RWPE2 (cell line): ENCODE measurements at regions not wholly inside any gene's neighbourhood (a gene's known extent, or its start where the extent isn't known, plus 50 kb on each side); places are given as distances from the start of the nearest gene placed in this dataset.

Source experiments
- ATAC-seq: fragments of 200-7000 bp; cut with Tn5 transposase; 3 replicates; pipeline ENCODE4 v1.9.1; 2021; ENCODE audit warnings: low read depth
- DNase-seq: peaks from one replicate; pipeline ENCODE4 v3.0.0-alpha.2; 2020; ENCODE audit warnings: low spot score
- H3K27ac ChIP-seq: fragments of 450-650 bp; 2 replicates; pipeline ENCODE4 v1.5.1; 2017; ENCODE audit warnings: mild to moderate bottlenecking; ENCODE audit not compliant: poor library complexity, severe bottlenecking
- H3K27me3 ChIP-seq: fragments of 250-450 bp; sonication (Bioruptor Pico); 2 replicates; pipeline ENCODE4 v1.5.1; 2021; ENCODE audit warnings: mild to moderate bottlenecking, moderate library complexity; ENCODE audit not compliant: insufficient read depth, poor library complexity, severe bottlenecking
- H3K36me3 ChIP-seq: fragments of 250-450 bp; sonication (Bioruptor Pico); 2 replicates; pipeline ENCODE4 v1.5.1; 2020; ENCODE audit warnings: low read depth, mild to moderate bottlenecking, moderate library complexity
- H3K4me1 ChIP-seq: fragments of 250-450 bp; sonication (Bioruptor Pico); 2 replicates; pipeline ENCODE4 v1.5.1; 2021; ENCODE audit warnings: mild to moderate bottlenecking, moderate library complexity; ENCODE audit not compliant: insufficient read depth, poor library complexity, severe bottlenecking
- H3K4me3 ChIP-seq: fragments of 250-450 bp; sonication (Bioruptor Pico); 2 replicates; pipeline ENCODE4 v1.5.1; 2021; ENCODE audit warnings: mild to moderate bottlenecking, moderate library complexity; ENCODE audit not compliant: severe bottlenecking
- H3K9me3 ChIP-seq: fragments of 250-450 bp; sonication (Bioruptor Pico); 2 replicates; pipeline ENCODE4 v1.5.1; 2021; ENCODE audit warnings: mild to moderate bottlenecking, moderate library complexity; ENCODE audit not compliant: severe bottlenecking
- TF ChIP-seq, protein P1 (sequence below): fragments of 450-650 bp; IDR thresholded peaks from one replicate; pipeline ENCODE4 v1.5.1; 2017; ENCODE audit warnings: mild to moderate bottlenecking, moderate library complexity; ENCODE audit not compliant: poor library complexity, severe bottlenecking

DNA sequence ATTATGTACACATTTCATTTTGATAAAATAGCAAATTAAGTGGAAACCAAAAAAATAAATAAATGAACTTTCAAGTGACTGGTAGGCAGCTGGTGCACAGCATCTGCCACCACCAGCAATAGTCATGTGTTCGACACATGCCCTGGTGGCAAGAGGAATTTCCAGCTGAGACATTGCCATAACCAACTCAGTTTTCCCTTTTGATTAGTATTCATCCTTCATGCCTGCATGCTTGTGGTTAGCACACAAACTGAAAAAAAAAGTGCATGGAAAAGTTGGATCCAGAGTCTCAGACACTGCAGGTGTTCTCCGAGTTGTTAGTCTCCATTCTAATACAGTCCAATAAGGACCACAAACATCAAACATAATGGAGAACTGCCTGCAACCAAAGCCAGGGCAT, 156.0 kb upstream of the SOX4 start:
- Histone ChIP-seq H3K27ac (no peak overlapping the region), H3K4me1 (no peaks in the 10 kb centered on the region), H3K27me3 (no peaks in the 10 kb centered on the region), H3K9me3 (no peaks in the 10 kb centered on the region), H3K4me3 (no peak overlapping the region), H3K36me3 (no peaks in the 10 kb centered on the region)
- TF ChIP-seq, protein P1, sequence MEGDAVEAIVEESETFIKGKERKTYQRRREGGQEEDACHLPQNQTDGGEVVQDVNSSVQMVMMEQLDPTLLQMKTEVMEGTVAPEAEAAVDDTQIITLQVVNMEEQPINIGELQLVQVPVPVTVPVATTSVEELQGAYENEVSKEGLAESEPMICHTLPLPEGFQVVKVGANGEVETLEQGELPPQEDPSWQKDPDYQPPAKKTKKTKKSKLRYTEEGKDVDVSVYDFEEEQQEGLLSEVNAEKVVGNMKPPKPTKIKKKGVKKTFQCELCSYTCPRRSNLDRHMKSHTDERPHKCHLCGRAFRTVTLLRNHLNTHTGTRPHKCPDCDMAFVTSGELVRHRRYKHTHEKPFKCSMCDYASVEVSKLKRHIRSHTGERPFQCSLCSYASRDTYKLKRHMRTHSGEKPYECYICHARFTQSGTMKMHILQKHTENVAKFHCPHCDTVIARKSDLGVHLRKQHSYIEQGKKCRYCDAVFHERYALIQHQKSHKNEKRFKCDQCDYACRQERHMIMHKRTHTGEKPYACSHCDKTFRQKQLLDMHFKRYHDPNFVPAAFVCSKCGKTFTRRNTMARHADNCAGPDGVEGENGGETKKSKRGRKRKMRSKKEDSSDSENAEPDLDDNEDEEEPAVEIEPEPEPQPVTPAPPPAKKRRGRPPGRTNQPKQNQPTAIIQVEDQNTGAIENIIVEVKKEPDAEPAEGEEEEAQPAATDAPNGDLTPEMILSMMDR: no peak
- DNase-seq (no peak), ATAC-seq (no peak)

- no peaks in the 10 kb centered on the region for H3K4me1 ChIP-seq
These were observed 155.1 kb upstream of the SOX4 start for GRCh38 chr6:21438237-21438985.

DNA sequence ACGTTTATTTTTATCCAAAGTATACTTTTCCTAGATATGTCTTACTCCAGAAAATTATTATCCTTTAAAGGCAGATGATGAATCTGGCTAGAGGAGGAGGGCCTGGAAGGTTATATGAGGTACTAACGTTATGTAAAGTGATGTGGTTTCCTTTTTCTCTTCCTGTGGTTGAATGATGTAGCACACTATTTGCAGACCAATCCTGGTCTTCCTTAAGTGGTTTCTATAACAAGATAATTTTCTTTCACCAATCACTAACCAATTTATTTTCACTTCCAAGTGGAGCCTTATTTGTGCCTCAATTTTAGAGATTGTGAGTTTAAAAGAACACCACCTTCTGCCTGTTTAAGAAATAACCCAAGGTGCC, 154.6 kb upstream of the SOX4 start:
- no peak overlapping the region for H3K4me3 ChIP-seq
- no peaks in the 10 kb centered on the region for H3K27me3 ChIP-seq
- no peak overlapping the region for H3K27ac ChIP-seq
- TF ChIP-seq, protein P1: no peak
- DNase-seq: no peak
- no peaks in the 10 kb centered on the region for H3K9me3 ChIP-seq
- no peaks in the 10 kb centered on the region for H3K4me1 ChIP-seq
- ATAC-seq: peak; percentile 53; the same call in 1 of the 3 replicates
- H3K36me3 ChIP-seq: no peaks in the 10 kb centered on the region

More at GRCh38 chr6:21438237-21438985, 155.1 kb upstream of the SOX4 start:
- H3K27ac ChIP-seq: no peak overlapping the region
- no peaks in the 10 kb centered on the region for H3K27me3 ChIP-seq
- H3K36me3 ChIP-seq: no peaks in the 10 kb centered on the region
- peak; percentile 57 for ATAC-seq
- TF ChIP-seq, protein P1: no peak
- H3K4me3 ChIP-seq: no peak overlapping the region
- no peak for DNase-seq
- no peaks in the 10 kb centered on the region for H3K9me3 ChIP-seq

DNA sequence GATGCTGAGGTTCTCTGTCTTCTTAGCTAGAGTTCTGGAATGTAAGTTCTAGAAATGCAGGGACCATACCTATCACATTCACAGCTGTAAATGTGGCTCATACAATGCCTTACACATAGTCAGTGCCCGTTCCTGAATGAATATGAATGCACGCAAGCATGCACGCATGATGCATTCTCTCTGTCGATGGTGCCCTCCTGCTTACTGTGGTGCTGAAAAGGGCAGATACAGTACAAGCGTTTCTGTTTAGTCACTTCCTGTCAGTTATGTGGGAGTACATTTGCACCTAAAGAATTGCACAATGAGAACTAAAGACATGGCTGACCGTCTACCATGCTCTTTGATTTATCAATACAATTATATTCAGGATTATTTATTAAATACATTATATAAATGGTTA, 152.2 kb upstream of the SOX4 start:
- DNase-seq: no peak
- H3K27ac ChIP-seq: no peak overlapping the region
- H3K4me3 ChIP-seq: no peak overlapping the region
- H3K27me3 ChIP-seq: no peaks in the 10 kb centered on the region
- no peak; the same call in 2 of the 3 replicates for ATAC-seq
- no peaks in the 10 kb centered on the region for H3K9me3 ChIP-seq
- no peaks in the 10 kb centered on the region for H3K4me1 ChIP-seq
- TF ChIP-seq, protein P1: no peak
- H3K36me3 ChIP-seq: no peaks in the 10 kb centered on the region

GRCh38 chr6:21442874-21443273, 150.7 kb upstream of the SOX4 start:
- no peak overlapping the region for H3K27ac ChIP-seq
- TF ChIP-seq, protein P1: no peak
- no peaks in the 10 kb centered on the region for H3K36me3 ChIP-seq
- ATAC-seq (no peak), DNase-seq (no peak)
- H3K4me1 ChIP-seq: no peaks in the 10 kb centered on the region
- H3K27me3 ChIP-seq: no peaks in the 10 kb centered on the region
- no peak overlapping the region for H3K4me3 ChIP-seq
- H3K9me3 ChIP-seq: no peaks in the 10 kb centered on the region
